ENCODE measurements at regions not wholly inside any gene's neighbourhood (a gene's known extent, or its start where the extent isn't known, plus 50 kb on each side); places are given as distances from the start of the nearest gene placed in this dataset.

GRCh38 chr6:14271789-14272736, 154.5 kb downstream of the CD83 start:
- peaks cover 27% of the 10 kb centered on the region; the same call in 1 of the 2 replicates for H3K9me2 ChIP-seq (ENCODE audit: insufficient read depth)
- H3K27ac ChIP-seq (ENCODE audit: low read depth), result no peak overlapping the region
- H3K79me2 ChIP-seq (replicated peaks; ENCODE audit: insufficient read depth), result no peaks in the 10 kb centered on the region
- no peak overlapping the region for H3K4me3 ChIP-seq
- H4K20me1 ChIP-seq (replicated peaks; ENCODE audit: insufficient read depth), result no peaks in the 10 kb centered on the region
- peaks cover 20% of the 10 kb centered on the region for H3K4me1 Mint-ChIP-seq
- peaks cover 18% of the 10 kb centered on the region for H3K9me3 Mint-ChIP-seq
- no peak overlapping the region for H2AFZ ChIP-seq
- no peak for TF ChIP-seq POLR2AphosphoS5 (IDR thresholded peaks at IDR 0.05; ENCODE audit: low read depth)
- TF ChIP-seq REST (IDR thresholded peaks at IDR 0.05; ENCODE audit: unreplicated experiment), result no peak
- TF ChIP-seq ZNF462 (CRISPR knock-in tag; IDR thresholded peaks at IDR 0.05), result no peak
- TF ChIP-seq EZH2 (IDR thresholded peaks at IDR 0.05; ENCODE audit: low read depth, unreplicated experiment), result no peak
- no peak for TF ChIP-seq JUNB (IDR thresholded peaks at IDR 0.05; ENCODE audit: unreplicated experiment)
- no peak for TF ChIP-seq NANOG (IDR thresholded peaks at IDR 0.05; ENCODE audit: borderline replicate concordance)
- TF ChIP-seq ZNF331 (CRISPR knock-in tag; IDR thresholded peaks at IDR 0.05; ENCODE audit: low read depth), result no peak
- TF ChIP-seq EZH2phosphoT487 (IDR thresholded peaks at IDR 0.05; ENCODE audit: unreplicated experiment), result no peak
- no peak for TF ChIP-seq CREB1 (CRISPR knock-in tag; IDR thresholded peaks at IDR 0.05; ENCODE audit: low read depth)
- TF ChIP-seq ZNF114 (CRISPR knock-in tag; IDR thresholded peaks at IDR 0.05), result no peak
- TF ChIP-seq CTCF (conservative IDR thresholded peaks at IDR 0.05; ENCODE audit: low read depth in 2 of 2), result no peak
- no peak for TF ChIP-seq ETS1 (IDR thresholded peaks at IDR 0.05)
- no peak for TF ChIP-seq STAT1 (IDR thresholded peaks at IDR 0.05; ENCODE audit: unreplicated experiment)
- no peak overlapping the region for H3K4me3 Mint-ChIP-seq
- H3K27ac Mint-ChIP-seq, result no peak overlapping the region
- H3K27me3 Mint-ChIP-seq (ENCODE audit: insufficient read depth, low read depth, poor library complexity), result peaks cover 27% of the 10 kb centered on the region
- no peak overlapping the region for H3K4me2 ChIP-seq
- DNase-seq (ENCODE audit: low spot score) (no peak), ATAC-seq (no peak)
- no peaks in the 10 kb centered on the region for H3F3A ChIP-seq (replicated peaks; ENCODE audit: low read depth)
- peaks cover 16% of the 10 kb centered on the region for H3K4me1 ChIP-seq (ENCODE audit: insufficient read depth)
- H3K27me3 ChIP-seq (ENCODE audit: insufficient read depth), result peaks cover 10% of the 10 kb centered on the region; the same call in 1 of the 2 replicates
- no peaks in the 10 kb centered on the region; the same call in 1 of the 2 replicates for H3K36me3 ChIP-seq (ENCODE audit: insufficient read depth)
- H3K36me3 Mint-ChIP-seq (ENCODE audit: low read depth), result peaks cover 18% of the 10 kb centered on the region; the same call in 2 of the 3 replicates
